ENCODE measurements at regions not wholly inside any gene's neighbourhood (a gene's known extent, or its start where the extent isn't known, plus 50 kb on each side); places are given as distances from the start of the nearest gene placed in this dataset.

DNA sequence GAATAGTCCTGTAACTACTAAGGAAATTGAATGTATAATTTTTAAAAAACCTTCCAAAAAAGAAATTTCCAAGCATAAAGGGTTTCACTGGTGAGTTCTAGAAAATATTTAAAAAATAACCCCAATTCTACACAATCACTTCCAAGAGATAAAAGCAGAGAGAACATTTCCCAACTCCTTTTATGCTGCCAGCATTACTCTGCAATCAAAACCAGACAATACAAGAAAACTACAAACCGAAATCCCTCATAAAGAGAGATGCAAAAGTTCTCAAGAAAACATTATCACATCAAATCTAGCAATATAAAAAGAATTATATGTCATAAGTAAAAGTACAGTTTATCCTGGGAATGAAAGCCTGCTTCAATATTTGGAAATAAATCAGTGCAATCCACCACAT lies 84.8 kb downstream of the OAT start:
- DNase-seq (ENCODE audit: low read depth in 2 of 2), result peak in 1 of 2 donors; percentile 29
- no peak overlapping the region for H3K4me3 ChIP-seq (replicated peaks in 1 of 2; ENCODE audit: low read depth in 2 of 2, low read length in 2 of 2)
- TF ChIP-seq, protein P1, sequence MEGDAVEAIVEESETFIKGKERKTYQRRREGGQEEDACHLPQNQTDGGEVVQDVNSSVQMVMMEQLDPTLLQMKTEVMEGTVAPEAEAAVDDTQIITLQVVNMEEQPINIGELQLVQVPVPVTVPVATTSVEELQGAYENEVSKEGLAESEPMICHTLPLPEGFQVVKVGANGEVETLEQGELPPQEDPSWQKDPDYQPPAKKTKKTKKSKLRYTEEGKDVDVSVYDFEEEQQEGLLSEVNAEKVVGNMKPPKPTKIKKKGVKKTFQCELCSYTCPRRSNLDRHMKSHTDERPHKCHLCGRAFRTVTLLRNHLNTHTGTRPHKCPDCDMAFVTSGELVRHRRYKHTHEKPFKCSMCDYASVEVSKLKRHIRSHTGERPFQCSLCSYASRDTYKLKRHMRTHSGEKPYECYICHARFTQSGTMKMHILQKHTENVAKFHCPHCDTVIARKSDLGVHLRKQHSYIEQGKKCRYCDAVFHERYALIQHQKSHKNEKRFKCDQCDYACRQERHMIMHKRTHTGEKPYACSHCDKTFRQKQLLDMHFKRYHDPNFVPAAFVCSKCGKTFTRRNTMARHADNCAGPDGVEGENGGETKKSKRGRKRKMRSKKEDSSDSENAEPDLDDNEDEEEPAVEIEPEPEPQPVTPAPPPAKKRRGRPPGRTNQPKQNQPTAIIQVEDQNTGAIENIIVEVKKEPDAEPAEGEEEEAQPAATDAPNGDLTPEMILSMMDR (IDR thresholded peaks at IDR 0.05; ENCODE audit: low read depth, low read length), result no peak

GRCh38 chr10:124332426-124332825 lies 86.3 kb downstream of the OAT start:
- TF ChIP-seq, protein P1 (IDR thresholded peaks at IDR 0.05; ENCODE audit: low read depth, low read length), result no peak
- H3K4me3 ChIP-seq (replicated peaks in 1 of 2; ENCODE audit: low read depth in 2 of 2, low read length in 2 of 2), result no peak overlapping the region
- peak in 1 of 2 donors; percentile 63 for DNase-seq (ENCODE audit: low read depth in 2 of 2)

GRCh38 chr10:124329941-124330340 lies 88.8 kb downstream of the OAT start:
- no peak for DNase-seq (ENCODE audit: low read depth in 2 of 2)
- TF ChIP-seq, protein P1 (IDR thresholded peaks at IDR 0.05; ENCODE audit: low read depth, low read length), result no peak
- H3K4me3 ChIP-seq (replicated peaks in 1 of 2; ENCODE audit: low read depth in 2 of 2, low read length in 2 of 2), result no peak overlapping the region

DNA sequence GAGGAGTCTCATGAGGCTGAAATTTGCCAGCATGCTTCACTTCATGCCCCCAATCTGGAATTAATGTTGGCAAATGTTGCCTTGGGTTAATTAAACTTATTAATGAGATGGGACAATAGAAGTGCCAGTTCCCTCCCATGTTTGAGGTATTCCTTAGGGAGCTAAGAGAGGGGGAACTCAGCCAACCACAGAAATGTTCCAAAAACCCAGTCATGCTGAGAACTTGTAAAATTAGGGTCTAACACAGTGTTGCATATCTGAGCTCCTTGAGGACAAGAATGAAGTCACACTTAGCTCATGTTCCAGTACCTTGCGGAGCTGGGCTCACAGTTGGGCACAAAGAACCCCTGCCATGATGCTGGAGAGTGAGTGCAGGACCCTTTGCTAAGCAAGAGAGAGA lies 89.4 kb downstream of the OAT start:
- H3K4me3 ChIP-seq (replicated peaks in 1 of 2; ENCODE audit: low read depth in 2 of 2, low read length in 2 of 2), result no peak overlapping the region
- DNase-seq (ENCODE audit: low read depth in 2 of 2), result no peak
- TF ChIP-seq, protein P1 (IDR thresholded peaks at IDR 0.05; ENCODE audit: low read depth, low read length), result no peak

GRCh38 chr10:124328477-124329220 lies 90.1 kb downstream of the OAT start:
- no peak overlapping the region for H3K4me3 ChIP-seq (replicated peaks in 1 of 2; ENCODE audit: low read depth in 2 of 2, low read length in 2 of 2)
- TF ChIP-seq, protein P1 (IDR thresholded peaks at IDR 0.05; ENCODE audit: low read depth, low read length), result no peak
- no peak for DNase-seq (ENCODE audit: low read depth in 2 of 2)

GRCh38 chr10:124325998-124326636 lies 92.6 kb downstream of the OAT start:
- TF ChIP-seq, protein P1 (IDR thresholded peaks at IDR 0.05; ENCODE audit: low read depth, low read length), result no peak
- no peak overlapping the region for H3K4me3 ChIP-seq (replicated peaks in 1 of 2; ENCODE audit: low read depth in 2 of 2, low read length in 2 of 2)
- DNase-seq (ENCODE audit: low read depth in 2 of 2), result no peak
